COLO668 (cell line): ENCODE measurements at regions not wholly inside any gene's neighbourhood (a gene's known extent, or its start where the extent isn't known, plus 50 kb on each side); places are given as distances from the start of the nearest gene placed in this dataset.
"Not testable (repeated sequence)": the region's sequence is repeated elsewhere in the genome, so short reads cannot be mapped to it uniquely, and the experiment has no call there.

Experiments used
- DNase-seq: peaks from one replicate; lab custom pipeline; 2025; ENCODE audit not compliant: unreplicated experiment; lab: John Stamatoyannopoulos, UW

DNA sequence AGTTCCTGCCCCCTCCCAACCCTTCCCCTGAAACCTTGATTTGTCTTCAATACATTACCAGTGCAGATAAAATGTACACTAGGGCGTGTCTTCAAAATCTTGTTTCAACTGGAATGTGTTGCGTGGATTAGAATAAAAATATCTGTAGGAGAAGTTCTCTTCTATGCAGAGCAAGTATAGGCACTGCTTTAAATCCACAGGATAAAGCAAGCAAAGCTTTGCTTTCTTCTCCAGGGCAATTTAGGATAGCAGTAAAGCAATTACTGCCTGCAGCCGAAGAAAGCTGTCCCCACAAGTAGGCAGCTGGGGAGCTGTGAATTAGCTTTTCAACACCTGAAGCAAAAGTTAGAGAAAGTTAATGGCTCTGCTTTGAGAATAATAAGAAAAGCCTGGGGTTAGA lies 329.7 kb upstream of the KCNMB2 start:
- DNase-seq = no peak

DNA sequence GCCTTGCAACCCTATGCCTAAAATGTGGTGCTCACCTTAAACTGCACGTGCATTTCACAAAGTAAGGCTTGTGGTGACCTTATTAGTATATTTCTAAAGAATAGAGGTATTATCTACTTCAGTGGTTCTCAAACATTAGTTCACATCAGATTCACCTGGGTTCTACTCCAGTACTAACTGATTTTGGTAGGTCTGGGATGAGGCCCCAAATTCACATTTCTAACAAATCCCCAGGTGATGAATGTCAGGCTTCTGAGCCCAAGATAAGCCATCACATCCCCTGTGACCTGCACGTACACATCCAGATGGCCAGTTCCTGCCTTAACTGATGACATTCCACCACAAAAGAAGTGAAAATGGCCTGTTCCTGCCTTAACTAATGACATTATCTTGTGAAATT lies 329.1 kb upstream of the KCNMB2 start:
- DNase-seq = not testable (repeated sequence)

DNA sequence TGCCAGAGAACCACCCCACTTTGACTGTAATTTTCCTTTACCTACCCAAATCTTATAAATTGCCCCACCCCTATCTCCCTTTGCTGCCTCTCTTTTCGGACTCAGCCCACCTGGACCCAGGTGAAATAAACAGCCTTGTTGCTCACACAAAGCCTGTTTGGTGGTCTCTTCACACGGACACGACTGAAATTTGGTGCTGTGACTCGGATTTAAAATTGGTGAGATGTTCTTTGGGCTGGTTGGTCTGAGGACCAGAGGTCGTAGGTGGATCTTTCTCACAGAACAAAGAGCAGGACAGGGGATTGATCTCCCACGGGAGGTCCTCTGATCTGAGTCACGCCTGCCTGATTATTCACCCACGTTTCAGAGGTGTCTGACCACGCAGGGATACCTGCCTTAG lies 328.6 kb upstream of the KCNMB2 start:
- not testable (repeated sequence) for DNase-seq

DNA sequence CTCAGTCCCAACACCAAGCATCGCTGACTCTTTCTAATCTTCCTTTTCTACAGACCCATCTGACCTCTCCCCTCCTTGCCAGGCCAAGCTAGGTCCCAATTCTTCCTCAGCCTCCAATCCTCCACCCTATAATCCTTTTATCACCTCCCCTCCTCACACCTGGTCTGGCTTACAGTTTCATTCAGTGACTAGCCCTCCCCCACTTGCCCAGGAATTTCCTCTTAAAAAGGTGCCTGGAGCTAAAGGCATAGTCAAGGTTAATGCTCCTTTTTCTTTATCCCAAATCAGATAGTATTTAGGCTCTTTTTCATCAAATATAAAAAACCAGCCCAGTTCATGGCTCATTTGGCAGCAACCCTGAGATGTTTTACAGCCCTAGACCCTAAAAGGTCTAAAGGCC lies 327.1 kb upstream of the KCNMB2 start:
- not testable (repeated sequence) for DNase-seq

DNA sequence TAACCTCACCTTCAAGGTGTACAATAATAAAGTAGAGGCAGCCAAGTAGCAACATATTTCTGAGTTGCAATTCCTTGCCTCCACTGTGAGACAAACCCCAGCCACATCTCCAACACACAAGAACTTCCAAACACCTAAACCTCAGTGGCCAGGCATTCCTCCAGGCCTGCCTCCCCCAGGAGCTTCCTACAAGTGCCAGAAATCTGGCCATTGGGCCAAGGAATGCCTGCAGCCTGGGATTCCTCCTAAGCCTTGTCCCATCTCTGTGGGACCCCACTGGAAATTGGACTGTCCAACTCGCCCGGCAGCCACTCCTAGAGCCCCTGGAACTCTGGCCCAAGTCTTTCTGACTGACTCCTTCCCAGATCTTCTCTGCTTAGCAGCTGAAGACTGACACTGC lies 326.6 kb upstream of the KCNMB2 start:
- DNase-seq = not testable (repeated sequence)

DNA sequence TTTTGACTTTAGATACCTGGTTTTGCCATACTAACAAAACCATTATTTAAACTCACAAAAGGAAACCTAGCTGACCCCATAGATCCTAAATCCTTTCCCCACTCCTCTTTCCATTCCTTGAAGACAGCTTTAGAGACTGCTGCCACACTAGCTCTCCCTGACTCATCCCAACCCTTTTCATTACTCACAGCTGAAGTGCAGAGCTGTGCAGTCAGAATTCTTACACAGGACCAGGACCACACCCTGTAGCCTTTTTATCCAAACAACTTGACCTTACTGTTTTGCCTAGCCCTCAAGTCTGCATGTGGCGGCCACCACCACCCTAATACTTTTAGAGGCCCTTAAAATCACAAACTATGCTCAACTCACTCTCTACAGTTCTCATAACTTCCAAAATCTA lies 325.1 kb upstream of the KCNMB2 start:
- not testable (repeated sequence) for DNase-seq

DNA sequence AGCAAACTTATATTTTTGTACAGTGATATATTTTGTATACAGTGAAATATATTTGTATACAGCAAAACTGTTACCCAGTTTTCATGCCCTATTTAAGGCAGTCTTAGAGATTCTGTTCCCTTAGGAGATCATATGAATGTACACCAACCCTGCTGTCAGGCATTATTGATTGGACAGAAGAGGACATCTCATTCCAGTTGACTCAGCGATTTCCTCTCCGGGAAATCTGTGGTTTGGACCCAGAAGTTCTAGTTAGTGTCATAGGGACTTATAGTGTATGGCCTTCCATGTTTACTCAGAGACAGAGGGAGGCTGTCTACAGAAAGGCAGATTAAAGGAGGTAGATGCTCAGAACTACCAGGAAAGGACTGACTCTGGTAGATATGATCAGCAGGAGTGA lies 318.8 kb upstream of the KCNMB2 start:
- no peak for DNase-seq

DNA sequence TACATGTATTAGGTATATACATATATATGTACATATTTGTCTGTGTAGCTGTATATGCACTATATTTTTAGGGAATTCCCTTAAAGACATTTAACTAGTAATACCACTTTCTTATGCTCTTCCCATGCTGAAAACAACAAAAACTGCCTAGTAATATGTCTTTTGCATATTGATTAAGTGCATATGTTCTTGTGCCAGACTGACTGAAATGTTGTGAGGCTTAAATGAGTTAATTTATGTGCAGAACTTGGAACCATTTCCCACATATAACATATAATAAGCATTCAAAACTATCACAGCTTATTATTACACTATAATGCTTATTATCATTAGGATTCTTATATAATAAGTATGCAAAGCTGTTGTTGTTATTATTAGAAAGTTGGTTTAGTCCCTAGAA lies 318.0 kb upstream of the KCNMB2 start:
- no peak for DNase-seq

DNA sequence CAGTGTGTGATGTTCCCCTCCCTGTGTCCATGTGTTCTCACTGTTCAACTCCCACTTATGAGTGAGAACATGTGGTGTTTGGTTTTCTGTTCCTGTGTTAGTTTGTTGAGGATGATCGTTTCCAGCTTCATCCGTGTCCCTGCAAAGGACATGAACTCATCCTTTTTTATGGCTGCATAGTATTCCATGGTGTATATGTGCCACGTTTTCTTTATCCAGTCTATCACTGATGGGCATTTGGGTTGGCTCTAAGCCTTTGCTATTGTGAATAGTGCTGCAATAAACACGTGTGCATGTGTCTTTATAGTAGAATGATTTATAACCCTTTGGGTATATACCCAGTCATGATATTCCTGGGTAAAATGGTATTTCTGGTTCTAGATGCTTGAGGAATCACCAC lies 316.6 kb upstream of the KCNMB2 start:
- DNase-seq = not testable (repeated sequence)

DNA sequence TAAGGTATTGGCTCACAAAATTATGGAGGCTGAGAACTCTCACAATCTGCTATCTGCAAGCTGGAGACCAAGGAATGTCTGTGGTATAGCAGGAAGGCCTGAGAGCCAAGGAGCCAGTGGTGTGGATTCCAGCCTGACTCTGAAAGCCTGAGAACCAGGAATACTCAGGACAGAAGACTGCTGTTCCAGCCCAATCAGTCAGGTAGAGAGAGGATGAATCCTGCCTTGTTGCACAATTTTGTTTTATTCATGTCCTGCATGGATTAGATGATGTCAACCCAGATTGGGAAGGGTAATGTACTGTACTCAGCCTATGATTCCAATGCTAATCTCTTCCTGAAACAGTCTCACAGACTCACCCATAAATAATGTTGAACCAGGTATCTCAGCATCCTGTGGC lies 312.4 kb upstream of the KCNMB2 start:
- no peak for DNase-seq

DNA sequence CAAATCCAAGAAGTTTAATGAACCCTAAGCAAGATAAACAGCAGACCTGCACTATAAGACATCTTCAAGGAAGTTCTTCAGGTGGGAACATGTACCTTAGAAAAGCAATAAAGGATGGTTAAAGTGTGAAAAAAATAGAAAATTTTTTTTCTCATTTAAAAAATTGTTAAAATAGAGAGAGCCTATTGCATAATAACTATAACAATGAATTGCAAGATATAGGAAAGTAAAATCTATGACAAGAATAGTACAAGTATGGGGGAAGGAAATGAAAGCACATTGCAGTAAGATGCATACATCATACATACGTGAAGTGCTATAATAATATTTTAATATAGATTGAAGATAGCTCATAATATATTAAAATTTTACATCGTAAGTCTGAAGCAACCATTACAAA lies 310.1 kb upstream of the KCNMB2 start:
- no peak for DNase-seq

DNA sequence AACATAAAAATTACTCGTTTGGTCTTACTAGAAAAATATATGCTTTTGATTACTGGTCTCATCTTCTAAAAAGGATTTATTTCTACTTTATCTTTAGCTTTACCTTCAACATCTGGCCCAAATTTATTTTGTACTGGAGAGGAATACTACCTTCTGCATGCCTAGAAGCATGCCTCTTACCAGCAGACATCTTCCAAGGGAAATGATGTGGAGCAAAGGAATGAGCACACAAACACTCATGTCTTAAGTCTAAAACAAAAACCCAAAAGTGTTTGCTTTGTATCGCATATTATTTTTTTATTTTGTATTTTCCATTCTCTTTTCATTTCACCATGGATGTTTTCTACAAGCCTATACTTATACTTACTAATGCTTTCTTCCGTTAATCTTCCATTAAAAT lies 304.6 kb upstream of the KCNMB2 start:
- no peak for DNase-seq

DNA sequence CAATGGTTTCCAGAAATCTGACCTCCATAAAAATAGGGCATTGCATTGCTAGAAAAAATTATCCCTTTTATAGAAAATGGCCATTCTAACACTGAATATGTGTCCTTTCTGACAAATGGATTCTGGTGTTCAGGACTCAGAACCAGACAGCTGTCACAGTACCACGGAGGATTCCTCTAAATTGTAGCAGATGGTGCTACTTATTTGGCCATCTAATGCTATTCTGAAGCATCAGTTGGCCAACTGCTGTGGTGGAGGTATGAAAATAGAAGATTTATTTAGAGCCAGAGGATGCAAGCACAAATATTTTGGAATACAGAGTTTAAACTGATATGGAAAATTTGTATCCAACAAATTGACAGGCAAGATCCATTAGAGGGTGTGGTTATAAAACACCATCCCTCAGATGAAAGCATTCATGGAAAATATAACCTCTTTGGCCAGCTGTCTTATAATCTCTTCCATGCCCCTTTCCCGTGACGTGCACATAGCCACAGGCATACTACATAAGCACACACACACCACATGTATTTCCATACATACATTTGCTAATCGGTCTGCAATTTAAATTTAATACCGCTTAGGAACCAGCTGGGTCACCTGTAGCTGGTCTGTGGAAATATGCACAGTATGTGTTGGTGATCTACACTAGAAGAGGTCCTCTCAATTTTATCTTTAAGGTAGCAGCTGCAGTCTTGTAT lies 302.7 kb upstream of the KCNMB2 start:
- no peak for DNase-seq

DNA sequence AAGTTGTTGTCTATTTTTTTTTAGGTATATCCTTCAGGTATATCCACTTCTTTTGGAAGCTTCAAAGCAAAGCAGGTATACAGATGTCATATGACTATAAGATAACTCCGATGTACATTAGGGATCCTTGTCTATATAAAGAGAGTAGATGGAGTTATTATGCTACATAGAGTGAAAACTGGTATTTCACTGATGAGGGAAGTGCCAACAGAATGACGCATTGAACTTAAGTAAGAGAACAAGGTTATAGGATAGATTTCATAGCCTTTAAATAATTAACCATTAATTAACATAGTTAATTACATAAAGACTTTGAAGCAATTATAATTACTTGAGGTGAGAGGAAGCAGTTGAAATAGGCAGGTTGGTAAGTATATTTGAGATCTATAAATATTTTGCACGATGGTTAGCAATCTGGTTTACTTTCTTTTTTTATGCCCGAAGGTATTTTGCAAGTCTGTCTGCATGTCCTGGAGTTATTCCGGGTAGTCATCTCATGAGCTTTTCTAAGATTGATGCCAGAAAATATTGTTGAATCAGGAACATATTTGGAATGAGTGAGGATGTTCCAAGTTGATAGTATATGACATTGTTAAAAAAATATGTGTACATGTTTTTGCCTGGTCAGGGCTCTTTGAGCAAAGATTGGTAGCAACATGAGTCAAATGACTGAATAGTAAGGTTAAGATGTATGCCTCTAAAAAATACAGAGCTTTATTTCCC lies 299.5 kb upstream of the KCNMB2 start:
- DNase-seq = no peak

DNA sequence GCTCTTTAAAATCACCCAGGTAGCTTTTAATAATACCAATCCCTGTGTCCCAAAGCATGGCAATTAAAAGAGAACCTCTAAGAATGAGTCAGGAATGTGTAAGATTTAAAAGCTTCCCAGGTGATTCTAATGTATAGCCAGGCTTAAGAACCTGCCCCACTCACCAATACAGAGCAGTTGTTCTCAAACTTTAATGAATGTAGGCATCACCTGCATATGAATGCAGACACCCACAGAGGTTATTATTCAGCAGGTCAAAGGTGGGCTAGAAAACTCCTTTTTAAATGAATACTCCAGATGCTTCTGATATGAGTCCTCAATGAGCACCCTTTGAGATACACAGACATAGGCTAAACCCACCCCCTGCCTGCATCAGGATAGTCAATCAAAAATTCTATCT lies 298.1 kb upstream of the KCNMB2 start:
- no peak for DNase-seq

DNA sequence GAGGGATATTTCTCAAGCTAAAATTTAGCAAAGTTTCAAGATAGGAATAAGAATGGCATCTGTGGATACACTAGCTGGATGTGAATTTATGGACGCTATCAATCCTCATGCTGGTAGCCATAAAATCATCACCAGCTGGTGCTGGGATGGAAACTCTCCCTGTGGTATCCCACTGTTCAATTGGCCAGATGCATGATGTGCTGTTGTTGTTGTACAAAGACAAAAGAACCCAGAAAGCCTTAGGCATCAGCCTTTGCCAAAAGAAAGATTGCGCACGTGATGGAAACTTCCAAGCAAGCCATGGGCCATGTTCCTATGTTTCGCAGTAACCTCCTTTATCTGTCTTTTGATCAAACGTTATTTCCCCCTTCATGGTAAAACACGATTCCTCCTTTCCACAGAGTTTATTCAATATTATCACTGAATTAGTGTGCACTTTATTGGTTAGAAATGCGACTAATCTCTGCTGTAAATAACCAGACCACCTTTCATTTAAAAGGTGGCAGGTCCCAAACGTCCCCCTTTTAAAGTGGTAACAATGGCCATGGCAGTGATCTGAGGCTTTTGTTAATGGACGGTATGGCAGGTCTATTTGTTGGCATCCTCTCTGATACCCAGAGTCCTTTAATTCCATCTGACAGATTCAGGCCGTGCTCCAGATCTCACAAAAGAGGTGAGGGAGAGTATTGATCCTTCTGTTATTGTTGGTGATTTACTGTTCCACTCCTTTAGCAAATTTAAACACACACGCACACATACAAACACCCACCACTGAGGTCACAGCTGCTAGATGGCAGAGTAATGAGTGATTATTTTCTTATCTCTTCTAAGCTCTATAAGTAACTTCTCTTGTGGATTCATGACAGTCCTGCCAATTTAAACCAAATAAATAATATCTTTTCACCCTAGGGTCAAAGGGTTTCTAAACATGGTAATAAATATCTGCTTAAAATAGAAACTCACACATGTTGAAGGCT lies 291.2 kb upstream of the KCNMB2 start:
- peak; percentile 9 for DNase-seq

DNA sequence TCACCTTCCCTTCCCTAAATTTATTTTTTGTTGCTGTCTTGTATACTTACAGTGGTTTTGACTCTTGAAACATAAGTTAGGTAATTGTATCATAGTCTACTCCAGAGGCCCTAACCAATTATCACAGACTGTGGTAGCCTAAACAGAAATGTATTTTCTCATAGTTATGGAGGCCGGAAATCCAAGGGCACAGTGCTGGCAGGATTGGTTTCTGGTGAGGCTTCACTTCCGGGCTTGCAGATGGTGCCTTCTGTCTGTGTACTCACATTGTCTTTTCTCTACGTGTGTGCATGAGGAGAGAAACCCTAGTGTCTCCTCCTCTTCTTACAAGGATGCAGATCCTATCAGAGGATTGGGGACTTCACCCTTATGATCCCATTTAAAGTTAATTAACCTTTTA lies 290.2 kb upstream of the KCNMB2 start:
- peak; percentile 2 for DNase-seq

DNA sequence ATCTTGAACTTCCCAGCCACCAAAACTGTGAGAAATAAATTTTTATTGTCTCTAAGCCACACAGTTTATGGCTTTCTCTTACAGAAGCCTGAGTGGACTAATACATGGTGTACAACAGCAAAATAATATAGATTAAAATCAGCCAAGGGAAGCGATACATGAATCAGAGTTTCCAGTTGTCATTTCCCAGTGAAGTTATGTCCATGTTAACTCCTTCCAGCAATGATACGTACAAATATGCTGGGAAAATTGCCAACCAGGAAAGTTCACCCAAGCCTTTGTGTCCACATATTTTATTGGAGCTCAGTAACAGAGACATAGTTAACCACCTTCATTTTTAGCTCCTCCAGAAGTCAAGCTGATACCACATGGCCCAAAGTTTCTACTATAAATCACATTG lies 280.9 kb upstream of the KCNMB2 start:
- DNase-seq = no peak

DNA sequence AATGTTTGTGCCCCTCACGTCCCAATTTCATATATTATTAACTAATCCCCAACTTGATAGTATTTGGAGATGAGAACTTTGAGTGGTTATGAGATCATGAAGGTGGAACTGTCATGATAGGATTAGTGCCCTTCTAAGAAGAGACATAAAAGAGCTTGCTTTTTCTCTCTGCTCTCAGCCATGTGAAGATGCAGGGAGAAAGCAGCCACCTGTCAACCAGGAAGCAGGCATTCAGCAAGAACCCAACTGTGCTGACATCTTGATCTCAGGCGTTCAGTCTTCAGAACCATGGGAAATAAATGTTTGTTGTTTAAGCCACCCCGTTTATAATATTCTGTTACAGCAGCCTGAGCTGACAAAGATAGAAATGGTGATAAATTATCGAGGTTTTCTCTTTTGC lies 278.7 kb upstream of the KCNMB2 start:
- no peak for DNase-seq

DNA sequence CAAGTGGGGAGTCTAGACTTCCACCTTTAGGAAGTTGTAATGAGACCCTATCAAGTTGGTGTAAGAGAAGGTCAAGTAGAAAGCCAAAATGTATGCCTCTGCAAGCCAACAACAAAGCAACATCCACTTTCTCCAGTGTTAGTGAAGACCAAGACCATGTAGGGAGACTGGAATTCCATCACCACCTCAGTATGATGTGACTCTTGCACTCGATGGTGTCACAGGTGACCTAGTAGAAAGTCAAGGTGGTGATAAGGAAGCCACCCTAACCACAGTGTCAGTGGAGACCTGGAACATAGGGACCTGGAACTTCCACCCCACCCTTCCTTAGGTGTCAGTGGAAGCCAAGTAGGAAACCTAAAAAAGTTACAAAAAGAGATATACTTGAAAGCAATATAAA lies 278.1 kb upstream of the KCNMB2 start:
- no peak for DNase-seq

DNA sequence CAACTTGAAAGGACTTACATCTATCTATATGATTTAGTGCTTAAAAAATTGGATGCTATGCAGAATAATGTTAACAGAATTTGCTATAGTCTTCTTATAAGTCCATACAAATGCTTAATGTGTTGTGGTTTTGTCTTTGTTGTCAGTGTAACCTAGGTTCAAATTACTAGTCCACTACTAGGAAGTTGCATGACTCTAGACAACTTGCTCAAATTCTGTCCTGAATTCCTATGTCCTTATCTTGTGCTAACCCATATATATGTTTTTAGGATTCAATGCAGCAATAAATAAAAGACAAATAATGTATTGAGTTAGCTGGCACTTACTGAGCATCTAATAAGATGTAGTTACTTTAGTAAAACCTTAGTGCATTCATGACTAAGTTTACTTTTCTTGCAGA lies 276.5 kb upstream of the KCNMB2 start:
- no peak for DNase-seq
